ENCODE measurements at regions not wholly inside any gene's neighbourhood (a gene's known extent, or its start where the extent isn't known, plus 50 kb on each side); places are given as distances from the start of the nearest gene placed in this dataset.

- TF ChIP-seq EP300 (IDR thresholded peaks at IDR 0.05) (no peak), CTCF (IDR thresholded peaks at IDR 0.05) (peak in 1 of 2 donors; percentile 46), POLR2A (IDR thresholded peaks at IDR 0.05) (no peak), POLR2AphosphoS5 (IDR thresholded peaks at IDR 0.05) (no peak)
- no peaks in the 10 kb centered on the region for H3K9me3 ChIP-seq
- no peak for DNase-seq (ENCODE audit: low spot score in 2 of 2)
- H3K36me3 ChIP-seq = no peaks in the 10 kb centered on the region
- H3K27me3 ChIP-seq = no peaks in the 10 kb centered on the region
- H3K27ac ChIP-seq = no peak overlapping the region
- H3K4me1 ChIP-seq = peaks cover 3% of the 10 kb centered on the region
- H3K4me3 ChIP-seq = no peak overlapping the region
- 70% methylated on average over 13 of the region's 19 CpGs for WGBS
Observed at GRCh38 chr9:33719581-33720374, 75.6 kb upstream of the PRSS3 start.

- Histone ChIP-seq H3K4me3 (no peak overlapping the region), H3K4me1 (peaks cover 3% of the 10 kb centered on the region), H3K9me3 (no peaks in the 10 kb centered on the region), H3K36me3 (no peaks in the 10 kb centered on the region), H3K27ac (no peak overlapping the region), H3K27me3 (no peaks in the 10 kb centered on the region)
- TF ChIP-seq CTCF (IDR thresholded peaks at IDR 0.05) (peak; percentile 99 to 100), EP300 (IDR thresholded peaks at IDR 0.05) (no peak), POLR2A (IDR thresholded peaks at IDR 0.05) (no peak), POLR2AphosphoS5 (IDR thresholded peaks at IDR 0.05) (peak in 1 of 3 donors; percentile 43)
- peak; percentile 84 to 88 for DNase-seq (ENCODE audit: low spot score in 2 of 2)
- WGBS = 26% methylated on average over 31 of the region's 32 CpGs
Observed at GRCh38 chr9:33721674-33722358, 73.5 kb upstream of the PRSS3 start.

GRCh38 chr9:33722359-33722675 is 73.0 kb upstream of the PRSS3 start:
- WGBS = 53% methylated on average over 5 of the region's 5 CpGs
- H3K36me3 ChIP-seq = no peaks in the 10 kb centered on the region
- TF ChIP-seq CTCF (IDR thresholded peaks at IDR 0.05) (no peak), EP300 (IDR thresholded peaks at IDR 0.05) (no peak), POLR2AphosphoS5 (IDR thresholded peaks at IDR 0.05) (no peak), POLR2A (IDR thresholded peaks at IDR 0.05) (no peak)
- no peak overlapping the region for H3K27ac ChIP-seq
- H3K9me3 ChIP-seq = no peaks in the 10 kb centered on the region
- peaks cover 3% of the 10 kb centered on the region for H3K4me1 ChIP-seq
- no peak for DNase-seq (ENCODE audit: low spot score in 2 of 2)
- H3K27me3 ChIP-seq = no peaks in the 10 kb centered on the region
- H3K4me3 ChIP-seq = no peak overlapping the region

- DNase-seq (ENCODE audit: low spot score in 2 of 2) = no peak
- Histone ChIP-seq H3K4me1 (no peaks in the 10 kb centered on the region), H3K9me3 (no peaks in the 10 kb centered on the region), H3K27ac (no peak overlapping the region), H3K4me3 (no peak overlapping the region), H3K27me3 (peaks cover 3% of the 10 kb centered on the region), H3K36me3 (no peaks in the 10 kb centered on the region)
- TF ChIP-seq EP300 (IDR thresholded peaks at IDR 0.05) (no peak), CTCF (IDR thresholded peaks at IDR 0.05) (no peak), POLR2AphosphoS5 (IDR thresholded peaks at IDR 0.05) (no peak), POLR2A (IDR thresholded peaks at IDR 0.05) (no peak)
- 91% methylated on average over 1 of the region's 1 CpG for WGBS
Observed at GRCh38 chr9:33728613-33729012, 66.7 kb upstream of the PRSS3 start.

GRCh38 chr9:33731142-33731541 is 64.2 kb upstream of the PRSS3 start:
- H3K27ac ChIP-seq = no peak overlapping the region
- no peaks in the 10 kb centered on the region for H3K9me3 ChIP-seq
- peaks cover 4% of the 10 kb centered on the region for H3K4me1 ChIP-seq
- 87% methylated on average over 4 of the region's 4 CpGs for WGBS
- H3K4me3 ChIP-seq = no peak overlapping the region
- DNase-seq (ENCODE audit: low spot score in 2 of 2) = no peak
- H3K27me3 ChIP-seq = peaks cover 3% of the 10 kb centered on the region
- TF ChIP-seq POLR2A (IDR thresholded peaks at IDR 0.05) (no peak), POLR2AphosphoS5 (IDR thresholded peaks at IDR 0.05) (no peak), EP300 (IDR thresholded peaks at IDR 0.05) (no peak), CTCF (IDR thresholded peaks at IDR 0.05) (no peak)
- no peaks in the 10 kb centered on the region for H3K36me3 ChIP-seq
